OCI-LY3 (cell line): ENCODE measurements at regions not wholly inside any gene's neighbourhood (a gene's known extent, or its start where the extent isn't known, plus 50 kb on each side); places are given as distances from the start of the nearest gene placed in this dataset.

Source experiments
- H2AFZ ChIP-seq: fragments of 200-600, 300-600 bp; shearing (Covaris generic); 2 replicates; pipeline ENCODE4 v1.6.0; 2014; ENCODE audit warnings: antibody characterized with exemption, low read depth, low read length
- H3K27ac ChIP-seq: fragments of 200-600, 300-600 bp; sonication (generic); 2 replicates; pipeline ENCODE4 v1.5.1; 2014; ENCODE audit warnings: mild to moderate bottlenecking, low read length, moderate library complexity, mixed read lengths
- H3K27me3 ChIP-seq: fragments of 200-600, 300-600 bp; sonication (generic); 2 replicates; pipeline ENCODE4 v1.6.1; 2014; ENCODE audit warnings: low read depth, low read length, mixed read lengths
- H3K36me3 ChIP-seq: fragments of 200-600, 300-600 bp; sonication (generic); replicated peaks from 2 replicates; pipeline ENCODE3; 2014; ENCODE audit warnings: low read depth, low read length, mixed read lengths
- H3K4me1 ChIP-seq: fragments of 300-600, 200-600 bp; sonication (generic); 2 replicates; pipeline ENCODE4 v1.6.1; 2014; ENCODE audit warnings: low read length, mixed read lengths
- H3K4me2 ChIP-seq: fragments of 200-600, 300-600 bp; sonication (generic); 2 replicates; pipeline ENCODE4 v1.6.1; 2014; ENCODE audit warnings: low read length, mixed read lengths
- H3K4me3 ChIP-seq: fragments of 300-600, 200-600 bp; sonication (generic); 2 replicates; pipeline ENCODE4 v1.5.1; 2014; ENCODE audit warnings: antibody characterized with exemption, mild to moderate bottlenecking, low read length, moderate library complexity
- H3K79me2 ChIP-seq: fragments of 300-600, 200-600 bp; shearing (Covaris generic); 2 replicates; pipeline ENCODE4 v1.6.1; 2014; ENCODE audit warnings: mild to moderate bottlenecking, low read length, mixed read lengths
- H3K9ac ChIP-seq: fragments of 300-600, 200-600 bp; shearing (Covaris generic); 2 replicates; pipeline ENCODE4 v1.6.0; 2014; ENCODE audit warnings: mild to moderate bottlenecking, low read length, moderate library complexity
- H3K9me3 ChIP-seq: fragments of 200-600, 300-600 bp; shearing (Covaris generic); 2 replicates; pipeline ENCODE4 v1.6.1; 2014; ENCODE audit warnings: low read length, mixed read lengths; ENCODE audit not compliant: insufficient read depth
- H4K20me1 ChIP-seq: fragments of 200-600, 300-600 bp; sonication (generic); 2 replicates; pipeline ENCODE4 v1.6.1; 2016; ENCODE audit warnings: low read length, mixed read lengths; ENCODE audit not compliant: insufficient read depth
- CTCF ChIP-seq: fragments of 200-600, 300-600 bp; sonication (generic); IDR thresholded peaks from 2 replicates; pipeline ENCODE4 v1.5.1; 2014; ENCODE audit warnings: antibody characterized with exemption, low read length, low read depth
- EZH2phosphoT487 ChIP-seq: fragments of 200-600 bp; shearing (Covaris generic); IDR thresholded peaks from 2 replicates; pipeline ENCODE4 v1.6.1; 2018; ENCODE audit warnings: antibody characterized with exemption, mixed run types, low read depth

DNA sequence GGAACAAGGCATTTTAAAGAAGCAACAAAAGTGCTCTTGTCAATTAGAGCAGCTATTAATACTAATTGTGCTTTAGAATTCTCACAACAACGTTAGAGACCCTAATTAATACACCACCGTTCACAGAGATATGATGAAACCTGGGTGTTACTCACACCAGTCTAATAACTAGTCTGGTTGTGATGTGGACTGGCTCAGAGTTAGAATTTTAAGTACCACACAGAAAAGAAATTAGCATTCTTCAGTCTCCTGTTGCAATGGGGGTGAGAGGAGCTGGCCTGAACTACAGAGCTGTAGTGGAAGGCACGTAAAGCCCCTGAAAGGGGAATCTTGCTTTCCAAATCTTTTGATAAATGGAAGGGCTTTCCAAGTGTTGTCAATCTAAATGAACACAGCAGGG lies 240.8 kb upstream of the TOX3 start:
- Histone ChIP-seq H3K4me1 (no peaks in the 10 kb centered on the region), H3K4me2 (no peak overlapping the region)

DNA sequence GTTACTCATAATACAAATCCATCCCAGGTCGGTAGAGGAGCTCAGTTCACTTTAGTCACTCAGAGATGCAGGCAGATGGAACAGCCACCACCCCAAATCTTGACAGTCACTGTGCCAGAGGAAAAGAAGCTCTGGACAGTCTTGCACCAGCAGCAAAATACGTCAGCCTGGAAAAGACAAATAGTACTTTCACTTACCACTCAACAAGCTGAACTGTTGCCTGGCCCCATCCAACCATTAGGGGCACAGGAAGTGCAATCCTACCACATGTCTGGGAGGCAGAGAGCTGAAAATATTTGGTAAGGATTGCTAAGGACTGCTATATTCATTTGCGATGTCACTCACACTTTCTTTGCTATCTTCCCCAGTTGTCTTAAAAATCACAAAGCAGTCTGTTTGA lies 239.1 kb upstream of the TOX3 start:
- no peaks in the 10 kb centered on the region for H4K20me1 ChIP-seq
- TF ChIP-seq CTCF = no peak

More for the DNA sequence above, 240.8 kb upstream of the TOX3 start:
- H3K79me2 ChIP-seq = no peaks in the 10 kb centered on the region
- no peak overlapping the region for H3K4me3 ChIP-seq
- TF ChIP-seq EZH2phosphoT487 (no peak), CTCF (no peak)
- no peaks in the 10 kb centered on the region for H3K27me3 ChIP-seq
- no peaks in the 10 kb centered on the region for H4K20me1 ChIP-seq
- H3K36me3 ChIP-seq = no peaks in the 10 kb centered on the region
- no peak overlapping the region for H2AFZ ChIP-seq
- no peak overlapping the region for H3K27ac ChIP-seq
- no peaks in the 10 kb centered on the region for H3K9me3 ChIP-seq
- no peak overlapping the region for H3K9ac ChIP-seq

GRCh38 chr16:52785653-52786052 lies 238.7 kb upstream of the TOX3 start:
- no peaks in the 10 kb centered on the region for H3K4me1 ChIP-seq
- H3K36me3 ChIP-seq = no peaks in the 10 kb centered on the region
- no peaks in the 10 kb centered on the region for H3K79me2 ChIP-seq
- no peaks in the 10 kb centered on the region for H3K27me3 ChIP-seq
- H3K27ac ChIP-seq = no peak overlapping the region
- no peak for TF ChIP-seq EZH2phosphoT487
- TF ChIP-seq CTCF = no peak
- no peaks in the 10 kb centered on the region for H3K9me3 ChIP-seq
- H3K4me3 ChIP-seq = no peak overlapping the region
- no peak overlapping the region for H3K4me2 ChIP-seq
- H2AFZ ChIP-seq = no peak overlapping the region
- H4K20me1 ChIP-seq = no peaks in the 10 kb centered on the region
- no peak overlapping the region for H3K9ac ChIP-seq

More for the DNA sequence above, 239.1 kb upstream of the TOX3 start:
- no peaks in the 10 kb centered on the region for H3K4me1 ChIP-seq
- no peak overlapping the region for H3K4me3 ChIP-seq
- H3K4me2 ChIP-seq = no peak overlapping the region
- H3K27me3 ChIP-seq = no peaks in the 10 kb centered on the region
- H3K79me2 ChIP-seq = no peaks in the 10 kb centered on the region
- H3K27ac ChIP-seq = no peak overlapping the region
- no peaks in the 10 kb centered on the region for H3K9me3 ChIP-seq
- H2AFZ ChIP-seq = no peak overlapping the region
- no peak overlapping the region for H3K9ac ChIP-seq
- H3K36me3 ChIP-seq = no peaks in the 10 kb centered on the region

- H4K20me1 ChIP-seq = no peaks in the 10 kb centered on the region
- no peak overlapping the region for H3K4me3 ChIP-seq
- H2AFZ ChIP-seq = no peak overlapping the region
- H3K9ac ChIP-seq = no peak overlapping the region
- no peaks in the 10 kb centered on the region for H3K9me3 ChIP-seq
- H3K4me1 ChIP-seq = no peaks in the 10 kb centered on the region
- no peak overlapping the region for H3K27ac ChIP-seq
- no peak overlapping the region for H3K4me2 ChIP-seq
- H3K79me2 ChIP-seq = no peaks in the 10 kb centered on the region
- no peaks in the 10 kb centered on the region for H3K36me3 ChIP-seq
- TF ChIP-seq EZH2phosphoT487 = no peak
- no peak for TF ChIP-seq CTCF
- H3K27me3 ChIP-seq = no peaks in the 10 kb centered on the region
Measured at GRCh38 chr16:52783616-52784015, 236.7 kb upstream of the TOX3 start.
